ENCODE measurements at regions not wholly inside any gene's neighbourhood (a gene's known extent, or its start where the extent isn't known, plus 50 kb on each side); places are given as distances from the start of the nearest gene placed in this dataset.

DNA sequence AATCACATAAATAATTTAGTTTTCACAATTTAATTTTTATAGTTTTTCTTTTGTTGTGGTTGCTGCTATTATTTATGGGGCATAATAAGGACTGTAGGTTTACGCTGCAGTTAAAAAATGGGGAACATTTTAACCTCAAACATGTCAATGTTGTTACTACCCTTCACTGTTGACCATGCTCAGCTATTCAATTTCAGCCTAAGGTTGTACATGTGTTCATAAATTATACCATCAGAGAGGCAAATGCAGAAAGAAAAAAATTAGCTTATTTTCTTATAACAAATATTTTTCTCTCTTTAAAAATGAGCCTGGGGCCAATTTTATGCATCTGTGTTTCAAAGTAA is 110.1 kb upstream of the PITRM1 start:
- TF ChIP-seq, protein P1, sequence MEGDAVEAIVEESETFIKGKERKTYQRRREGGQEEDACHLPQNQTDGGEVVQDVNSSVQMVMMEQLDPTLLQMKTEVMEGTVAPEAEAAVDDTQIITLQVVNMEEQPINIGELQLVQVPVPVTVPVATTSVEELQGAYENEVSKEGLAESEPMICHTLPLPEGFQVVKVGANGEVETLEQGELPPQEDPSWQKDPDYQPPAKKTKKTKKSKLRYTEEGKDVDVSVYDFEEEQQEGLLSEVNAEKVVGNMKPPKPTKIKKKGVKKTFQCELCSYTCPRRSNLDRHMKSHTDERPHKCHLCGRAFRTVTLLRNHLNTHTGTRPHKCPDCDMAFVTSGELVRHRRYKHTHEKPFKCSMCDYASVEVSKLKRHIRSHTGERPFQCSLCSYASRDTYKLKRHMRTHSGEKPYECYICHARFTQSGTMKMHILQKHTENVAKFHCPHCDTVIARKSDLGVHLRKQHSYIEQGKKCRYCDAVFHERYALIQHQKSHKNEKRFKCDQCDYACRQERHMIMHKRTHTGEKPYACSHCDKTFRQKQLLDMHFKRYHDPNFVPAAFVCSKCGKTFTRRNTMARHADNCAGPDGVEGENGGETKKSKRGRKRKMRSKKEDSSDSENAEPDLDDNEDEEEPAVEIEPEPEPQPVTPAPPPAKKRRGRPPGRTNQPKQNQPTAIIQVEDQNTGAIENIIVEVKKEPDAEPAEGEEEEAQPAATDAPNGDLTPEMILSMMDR (IDR thresholded peaks at IDR 0.05): no peak
- TF ChIP-seq POLR2A (IDR thresholded peaks at IDR 0.05): no peak

All from right lobe of liver (tissue), 4 donors.